ENCODE measurements at regions not wholly inside any gene's neighbourhood (a gene's known extent, or its start where the extent isn't known, plus 50 kb on each side); places are given as distances from the start of the nearest gene placed in this dataset.

DNA sequence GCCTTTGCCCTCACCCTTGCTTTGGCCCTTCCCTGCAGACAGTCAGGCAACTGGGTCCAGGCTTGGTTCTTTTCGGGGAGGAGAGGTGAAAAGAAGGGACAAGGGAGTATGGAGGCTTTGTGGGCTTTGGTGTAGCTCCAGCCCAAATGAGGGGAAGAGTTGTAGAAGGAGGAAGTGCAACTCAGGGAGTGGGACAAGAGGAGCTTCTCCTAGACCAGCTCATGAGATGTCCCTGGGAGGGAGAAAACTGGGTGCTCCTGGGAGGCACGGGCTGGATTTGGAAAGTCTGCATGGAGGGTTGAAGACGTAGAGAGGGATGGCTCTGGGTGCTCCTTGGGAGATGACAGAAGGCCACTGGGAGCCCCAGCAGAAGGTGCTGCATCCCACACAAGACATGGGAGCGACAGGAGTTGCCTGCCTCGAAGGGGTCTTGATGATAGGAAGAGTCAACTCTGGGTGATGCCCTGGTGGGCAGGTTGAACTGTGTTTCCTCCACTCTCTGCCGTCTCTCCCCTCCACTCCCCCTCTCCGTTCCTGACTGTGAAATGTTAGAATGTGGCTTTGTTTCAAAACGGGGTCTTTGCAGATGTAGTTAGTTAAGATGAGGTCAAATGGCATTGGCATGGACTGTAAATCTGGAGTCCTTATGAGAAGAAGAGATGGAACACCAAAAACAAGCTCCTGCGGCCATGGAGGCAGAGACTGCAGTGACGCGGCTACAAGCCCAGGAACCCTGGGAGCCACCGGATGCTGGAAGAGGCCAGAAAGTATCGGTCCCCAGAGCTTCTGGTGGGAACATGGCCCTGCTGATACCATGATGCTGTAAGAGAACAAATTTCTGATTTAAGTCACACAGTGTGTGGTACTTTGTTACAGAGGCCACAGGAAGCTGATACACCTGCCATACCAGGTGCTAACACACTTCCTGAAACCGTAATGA lies 298.5 kb downstream of the GLRX3 start:
- TF ChIP-seq, protein P1, sequence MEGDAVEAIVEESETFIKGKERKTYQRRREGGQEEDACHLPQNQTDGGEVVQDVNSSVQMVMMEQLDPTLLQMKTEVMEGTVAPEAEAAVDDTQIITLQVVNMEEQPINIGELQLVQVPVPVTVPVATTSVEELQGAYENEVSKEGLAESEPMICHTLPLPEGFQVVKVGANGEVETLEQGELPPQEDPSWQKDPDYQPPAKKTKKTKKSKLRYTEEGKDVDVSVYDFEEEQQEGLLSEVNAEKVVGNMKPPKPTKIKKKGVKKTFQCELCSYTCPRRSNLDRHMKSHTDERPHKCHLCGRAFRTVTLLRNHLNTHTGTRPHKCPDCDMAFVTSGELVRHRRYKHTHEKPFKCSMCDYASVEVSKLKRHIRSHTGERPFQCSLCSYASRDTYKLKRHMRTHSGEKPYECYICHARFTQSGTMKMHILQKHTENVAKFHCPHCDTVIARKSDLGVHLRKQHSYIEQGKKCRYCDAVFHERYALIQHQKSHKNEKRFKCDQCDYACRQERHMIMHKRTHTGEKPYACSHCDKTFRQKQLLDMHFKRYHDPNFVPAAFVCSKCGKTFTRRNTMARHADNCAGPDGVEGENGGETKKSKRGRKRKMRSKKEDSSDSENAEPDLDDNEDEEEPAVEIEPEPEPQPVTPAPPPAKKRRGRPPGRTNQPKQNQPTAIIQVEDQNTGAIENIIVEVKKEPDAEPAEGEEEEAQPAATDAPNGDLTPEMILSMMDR (IDR thresholded peaks at IDR 0.05): no peak
- no peak for TF ChIP-seq EP300 (IDR thresholded peaks at IDR 0.05)

Measured in A549 (cell line).